H1 (cell line): ENCODE measurements at regions not wholly inside any gene's neighbourhood (a gene's known extent, or its start where the extent isn't known, plus 50 kb on each side); places are given as distances from the start of the nearest gene placed in this dataset.

Experiments used
- CTCF ChIA-PET: fragments of 300-600 bp; sonication (Branson Sonifier 250); formaldehyde crosslinking; loops from one replicate; lab custom pipeline; 2021; ENCODE audit not compliant: partially characterized antibody; lab: Charles Lee
- POLR2A ChIA-PET: fragments of 300-600 bp; sonication (Branson Sonifier 250); formaldehyde crosslinking; loops from one replicate; lab custom pipeline; 2021; ENCODE audit warnings: inconsistent platforms; ENCODE audit not compliant: partially characterized antibody; lab: Charles Lee
- DNase-seq, 2 experiments: peaks; one replicate each; pipeline versions ENCODE4 v3.0.0 to v3.0.0-alpha.2; 2010 to 2022; ENCODE audit warnings: low spot score in 2 of 2, low read depth in 1 of 2, mixed read lengths in 1 of 2
- FAIRE-seq: peaks from 2 replicates; lab custom pipeline; 2011; peaks lifted over from hg19 to GRCh38; lab: Jason Lieb, UNC
- H2AFZ ChIP-seq: 2 replicates; pipeline ENCODE4 v1.8.1; 2012; ENCODE audit warnings: low read length, inconsistent platforms
- H2AK5ac ChIP-seq: 2 replicates; pipeline ENCODE4 v1.6.1; 2013; ENCODE audit warnings: low read depth, low read length
- H2BK120ac ChIP-seq: replicated peaks from 2 replicates; pipeline ENCODE3; 2013; ENCODE audit warnings: low read depth, low read length, inconsistent platforms
- H2BK12ac ChIP-seq: 2 replicates; pipeline ENCODE4 v1.6.1; 2013; ENCODE audit warnings: low read depth, low read length
- H2BK15ac ChIP-seq: 2 replicates; pipeline ENCODE4 v1.6.1; 2013; ENCODE audit warnings: low read length
- H2BK20ac ChIP-seq: 2 replicates; pipeline ENCODE4 v1.6.1; 2013; ENCODE audit warnings: low read length
- H2BK5ac ChIP-seq: 2 replicates; pipeline ENCODE4 v1.6.1; 2013; ENCODE audit warnings: low read depth, low read length
- H3K14ac ChIP-seq: 2 replicates; pipeline ENCODE4 v1.6.1; 2013; ENCODE audit warnings: inconsistent platforms; ENCODE audit not compliant: insufficient read length
- H3K18ac ChIP-seq: 2 replicates; pipeline ENCODE4 v1.6.1; 2013; ENCODE audit warnings: low read length; ENCODE audit errors: extremely low read depth
- H3K23ac ChIP-seq: 2 replicates; pipeline ENCODE4 v1.6.1; 2013; ENCODE audit warnings: inconsistent platforms; ENCODE audit not compliant: insufficient read length
- H3K23me2 ChIP-seq: 2 replicates; pipeline ENCODE4 v1.6.1; 2013; ENCODE audit warnings: low read depth, low read length
- H3K27ac ChIP-seq: 2 replicates; pipeline ENCODE4 v1.6.1; 2011; ENCODE audit warnings: low read depth, low read length, inconsistent platforms
- H3K27me3 ChIP-seq, 4 experiments: replicated peaks in 1 of 4; 1 replicate in 1 of 4; 2 replicates in 3 of 4; pipeline versions ENCODE4 v1.6.1 to v1.8.1; 2011 to 2013; ENCODE audit warnings: low read length in 3 of 4, mild to moderate bottlenecking in 3 of 4, inconsistent platforms in 2 of 4, mixed read lengths in 2 of 4, moderate library complexity in 1 of 4; ENCODE audit not compliant: control insufficient read depth in 3 of 4, insufficient read depth in 3 of 4; ENCODE audit errors: extremely low read depth in 1 of 4
- H3K36me3 ChIP-seq, 4 experiments: 2 replicates each; pipeline versions ENCODE4 v1.6.1 to v1.8.1; 2011 to 2013; ENCODE audit warnings: mild to moderate bottlenecking in 4 of 4, low read length in 3 of 4, moderate library complexity in 2 of 4, control low read depth in 1 of 4, inconsistent platforms in 1 of 4; ENCODE audit not compliant: insufficient read depth in 4 of 4, control insufficient read depth in 2 of 4
- H3K4ac ChIP-seq: replicated peaks from 2 replicates; pipeline ENCODE3; 2013; ENCODE audit warnings: low read length, low read depth, mixed read lengths, inconsistent platforms; ENCODE audit not compliant: insufficient read length
- H3K4me1 ChIP-seq, 4 experiments: replicated peaks in 1 of 4; 1 replicate in 1 of 4; 2 replicates in 3 of 4; pipeline versions ENCODE4 v1.6.1 to v1.8.1; 2011 to 2013; ENCODE audit warnings: low read length in 3 of 4, inconsistent platforms in 2 of 4, mixed read lengths in 1 of 4; ENCODE audit not compliant: insufficient read depth in 4 of 4, control insufficient read depth in 3 of 4
- H3K4me2 ChIP-seq, 2 experiments: 2 replicates each; pipeline versions ENCODE4 v1.6.1 to v1.8.1; 2011 to 2013; ENCODE audit warnings: low read depth in 2 of 2, low read length in 2 of 2, control low read depth in 1 of 2, inconsistent platforms in 1 of 2, mild to moderate bottlenecking in 1 of 2; ENCODE audit not compliant: insufficient read depth in 1 of 2
- H3K4me3 ChIP-seq, 4 experiments: fragments of 200-600, 300-600 bp in 1 of 4; sonication (generic), shearing (Covaris generic), sonication (Bioruptor Twin) in 1 of 4; 2 replicates each; pipeline versions ENCODE4 v1.5.1 to v1.8.1; 2011 to 2016; ENCODE audit warnings: low read length in 4 of 4, low read depth in 3 of 4, control low read depth in 2 of 4, inconsistent platforms in 2 of 4, mild to moderate bottlenecking in 2 of 4, mixed read lengths in 1 of 4, moderate library complexity in 1 of 4; ENCODE audit not compliant: insufficient read depth in 2 of 4; ENCODE audit errors: extremely low read depth in 1 of 4
- H3K56ac ChIP-seq: replicated peaks from 2 replicates; pipeline ENCODE3; 2013; ENCODE audit warnings: low read depth, mild to moderate bottlenecking, mixed read lengths, low read length, inconsistent platforms; ENCODE audit not compliant: insufficient read length
- H3K79me1 ChIP-seq: 2 replicates; pipeline ENCODE4 v1.6.1; 2013; ENCODE audit warnings: low read depth, low read length, control low read depth
- H3K79me2 ChIP-seq, 2 experiments: 2 replicates each; pipeline versions ENCODE4 v1.6.1 to v1.8.1; 2012 to 2013; ENCODE audit warnings: low read length in 2 of 2, mild to moderate bottlenecking in 2 of 2, inconsistent platforms in 1 of 2; ENCODE audit not compliant: insufficient read depth in 2 of 2, control insufficient read depth in 1 of 2
- H3K9ac ChIP-seq, 4 experiments: replicated peaks in 1 of 4; 1 replicate in 1 of 4; 2 replicates in 3 of 4; pipeline versions ENCODE4 v1.6.1 to v1.8.1; 2011 to 2013; ENCODE audit warnings: low read depth in 3 of 4, low read length in 3 of 4, control low read depth in 2 of 4, mild to moderate bottlenecking in 2 of 4, moderate library complexity in 2 of 4, inconsistent platforms in 1 of 4; ENCODE audit errors: extremely low read depth in 1 of 4
- H3K9me3 ChIP-seq, 2 experiments: 2 replicates each; pipeline versions ENCODE4 v1.6.1 to v1.8.1; 2012 to 2013; ENCODE audit warnings: mild to moderate bottlenecking in 2 of 2, moderate library complexity in 2 of 2, control low read depth in 1 of 2, inconsistent platforms in 1 of 2, low read depth in 1 of 2, low read length in 1 of 2, mixed read lengths in 1 of 2; ENCODE audit not compliant: insufficient read depth in 2 of 2
- H4K20me1 ChIP-seq, 2 experiments: replicated peaks in 1 of 2; 2 replicates each; pipeline versions ENCODE3 to v1.8.1; 2011 to 2013; ENCODE audit warnings: inconsistent platforms in 2 of 2, low read length in 2 of 2, mild to moderate bottlenecking in 1 of 2; ENCODE audit not compliant: insufficient read depth in 2 of 2, control insufficient read depth in 1 of 2
- H4K5ac ChIP-seq: 2 replicates; pipeline ENCODE4 v1.6.1; 2013; ENCODE audit warnings: low read length, low read depth, mixed read lengths, inconsistent platforms; ENCODE audit not compliant: insufficient read length
- H4K8ac ChIP-seq: 2 replicates; pipeline ENCODE4 v1.8.0; 2013; ENCODE audit warnings: mild to moderate bottlenecking, moderate library complexity, low read length, inconsistent platforms; ENCODE audit not compliant: insufficient read depth; ENCODE audit errors: extremely low read depth
- H4K91ac ChIP-seq: replicated peaks from 2 replicates; pipeline ENCODE3; 2013; ENCODE audit warnings: low read length, mixed read lengths, inconsistent platforms; ENCODE audit not compliant: insufficient read length
- EGR1 ChIP-seq: IDR thresholded peaks from 2 replicates; pipeline ENCODE4 v1.6.1; 2011; ENCODE audit warnings: low read depth, low read length, borderline replicate concordance
- MAFK ChIP-seq: IDR thresholded peaks from 2 replicates; pipeline ENCODE4 v1.6.1; 2012; ENCODE audit warnings: low read depth, mild to moderate bottlenecking, improper control_type of control experiment, low read length
- POLR2A ChIP-seq, 2 experiments: IDR thresholded peaks; 1 replicate in 1 of 2; 2 replicates in 1 of 2; pipeline ENCODE4 v1.6.1; 2011; ENCODE audit warnings: low read depth in 2 of 2, low read length in 2 of 2, mild to moderate bottlenecking in 2 of 2; ENCODE audit errors: control extremely low read depth in 1 of 2
- SAP30 ChIP-seq: fragments of 300-600 bp; sonication (generic); IDR thresholded peaks from 2 replicates; pipeline ENCODE4 v1.7.1; 2012; ENCODE audit warnings: low read length, moderate library complexity, mild to moderate bottlenecking, inconsistent platforms; ENCODE audit not compliant: insufficient read depth, insufficient replicate concordance
- SIX5 ChIP-seq: IDR thresholded peaks from 2 replicates; pipeline ENCODE4 v1.6.1; 2011; ENCODE audit warnings: mild to moderate bottlenecking, low read depth, low read length
- USF2 ChIP-seq: IDR thresholded peaks from 2 replicates; pipeline ENCODE4 v1.6.1; 2011; ENCODE audit warnings: low read length, improper control_type of control experiment
- WGBS, 2 experiments: shearing (Covaris generic) in 1 of 2; methylation state at CpG; one replicate each; pipeline versions ENCODE4 v1.1.6 to v1.1.7; 2013 to 2015; ENCODE audit warnings: low lambda C conversion rate in 2 of 2, mixed read lengths in 2 of 2, inconsistent platforms in 1 of 2, low coverage in 1 of 2, missing lambda C conversion rate in 1 of 2; ENCODE audit not compliant: insufficient replicate concordance in 2 of 2, insufficient coverage in 1 of 2, insufficient read length in 1 of 2; ENCODE audit errors: extremely low coverage in 1 of 2, missing lambda C conversion rate in 1 of 2; 5-methylcytosine and 5-hydroxymethylcytosine counted together

- DNase-seq (no peak), FAIRE-seq (no peak)
- Histone ChIP-seq H3K23ac (no peak overlapping the region), H4K8ac (no peak overlapping the region), H2AK5ac (no peak overlapping the region), H3K27ac (no peak overlapping the region), H3K4me2 (no peak overlapping the region), H2BK5ac (no peak overlapping the region), H2BK12ac (no peak overlapping the region), H3K4me3 (no peak overlapping the region), H3K56ac (no peak overlapping the region), H3K9me3 (peaks cover 0 to 3% of the 10 kb centered on the region in 2 experiments; a peak in 1 of 4 replicates), H4K20me1 (no peaks in the 10 kb centered on the region), H3K27me3 (no peaks in the 10 kb centered on the region), H2AFZ (no peak overlapping the region), H3K9ac (no peak overlapping the region), H3K18ac (no peak overlapping the region), H2BK120ac (no peak overlapping the region), H3K14ac (no peak overlapping the region)
- CTCF ChIA-PET: no interaction called here
- 88% methylated on average over 3 of the region's 3 CpGs; no CpG with 5 or more reads in 1 of the 2 experiments for WGBS, 2 experiments
- POLR2A ChIA-PET: no interaction called here
- no peak for TF ChIP-seq EGR1
- TF ChIP-seq MAFK: no peak
- no peak for TF ChIP-seq SAP30
- TF ChIP-seq SIX5: no peak
- TF ChIP-seq USF2: no peak
- TF ChIP-seq POLR2A (IDR thresholded peaks at IDR 0.05; ENCODE audit: control extremely low read depth in 1 of 2, low read depth in 2 of 2, low read length in 2 of 2): no peak
- TF ChIP-seq, all 59 proteins: peak for 0
- Histone ChIP-seq H3K79me2 (no peaks in the 10 kb centered on the region), H3K23me2 (no peaks in the 10 kb centered on the region), H3K4me1 (no peaks in the 10 kb centered on the region), H4K5ac (no peak overlapping the region), H2BK15ac (no peak overlapping the region), H3K36me3 (no peaks in the 10 kb centered on the region), H2BK20ac (no peak overlapping the region), H4K91ac (no peak overlapping the region), H3K4ac (no peak overlapping the region), H3K79me1 (no peaks in the 10 kb centered on the region)
Observed at GRCh38 chr21:20330652-20331051, 667.6 kb upstream of the NCAM2 start.
